Coronary artery (tissue), 2 donors: ENCODE measurements at regions not wholly inside any gene's neighbourhood (a gene's known extent, or its start where the extent isn't known, plus 50 kb on each side); places are given as distances from the start of the nearest gene placed in this dataset.

Experiments
- DNase-seq: peaks from one replicate; pipeline ENCODE4 v3.0.0-alpha.2; 2017; ENCODE audit warnings: low spot score
- H3K27ac ChIP-seq, 2 donors: fragments of 200-600 bp; sonication (generic); one replicate each; pipeline ENCODE4 v1.5.1; 2016 to 2019
- H3K4me3 ChIP-seq: fragments of 200-600 bp; sonication (generic); 2 replicates; pipeline ENCODE4 v1.5.1; 2016; ENCODE audit warnings: mild to moderate bottlenecking, moderate library complexity
- TF ChIP-seq, protein P1 (sequence below): fragments of 200-600 bp; sonication (generic); IDR thresholded peaks from one replicate; pipeline ENCODE4 v1.5.1; 2019; ENCODE audit warnings: antibody characterized with exemption

DNA sequence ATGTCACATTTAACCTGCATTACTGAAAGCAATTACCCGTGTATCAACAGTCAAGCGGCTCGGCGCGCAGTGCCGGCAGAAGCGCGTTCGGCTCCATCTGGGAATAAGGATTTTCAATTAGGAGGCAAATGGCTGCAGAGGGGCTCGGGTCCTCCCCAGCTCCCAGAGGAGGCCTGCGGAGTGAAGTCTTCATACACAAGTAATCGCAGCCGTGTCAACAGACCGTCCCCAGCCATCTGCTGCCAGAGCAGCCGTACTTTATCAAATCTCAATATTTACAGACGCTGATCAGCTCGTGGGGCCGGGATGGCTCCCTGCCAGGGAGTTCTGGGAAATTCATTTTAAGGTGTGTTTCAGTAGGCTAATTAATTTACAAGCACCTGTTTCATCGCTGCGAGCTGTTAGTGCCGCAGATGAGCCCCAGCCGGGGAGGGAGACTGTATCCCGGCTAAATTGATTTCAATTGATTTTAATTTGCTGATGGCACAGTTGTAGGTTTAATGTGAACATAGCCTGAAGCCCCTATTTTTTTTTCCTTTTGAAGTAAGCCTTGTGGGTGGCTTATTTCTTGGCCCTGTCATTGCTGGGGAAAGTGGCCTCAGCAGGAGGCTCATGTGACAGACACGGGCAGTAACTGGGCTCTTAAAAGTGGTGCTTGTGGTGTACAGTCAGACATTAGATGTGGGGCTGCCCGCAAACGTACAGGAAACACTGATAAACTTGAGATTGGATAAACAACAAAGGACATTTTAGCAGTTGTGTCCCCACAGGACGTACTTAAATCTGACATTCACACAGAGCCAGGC is 252.7 kb downstream of the TEX29 start:
- DNase-seq, result no peak
- no peak overlapping the region for H3K4me3 ChIP-seq
- TF ChIP-seq, protein P1, sequence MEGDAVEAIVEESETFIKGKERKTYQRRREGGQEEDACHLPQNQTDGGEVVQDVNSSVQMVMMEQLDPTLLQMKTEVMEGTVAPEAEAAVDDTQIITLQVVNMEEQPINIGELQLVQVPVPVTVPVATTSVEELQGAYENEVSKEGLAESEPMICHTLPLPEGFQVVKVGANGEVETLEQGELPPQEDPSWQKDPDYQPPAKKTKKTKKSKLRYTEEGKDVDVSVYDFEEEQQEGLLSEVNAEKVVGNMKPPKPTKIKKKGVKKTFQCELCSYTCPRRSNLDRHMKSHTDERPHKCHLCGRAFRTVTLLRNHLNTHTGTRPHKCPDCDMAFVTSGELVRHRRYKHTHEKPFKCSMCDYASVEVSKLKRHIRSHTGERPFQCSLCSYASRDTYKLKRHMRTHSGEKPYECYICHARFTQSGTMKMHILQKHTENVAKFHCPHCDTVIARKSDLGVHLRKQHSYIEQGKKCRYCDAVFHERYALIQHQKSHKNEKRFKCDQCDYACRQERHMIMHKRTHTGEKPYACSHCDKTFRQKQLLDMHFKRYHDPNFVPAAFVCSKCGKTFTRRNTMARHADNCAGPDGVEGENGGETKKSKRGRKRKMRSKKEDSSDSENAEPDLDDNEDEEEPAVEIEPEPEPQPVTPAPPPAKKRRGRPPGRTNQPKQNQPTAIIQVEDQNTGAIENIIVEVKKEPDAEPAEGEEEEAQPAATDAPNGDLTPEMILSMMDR, result no peak
- H3K27ac ChIP-seq, result no peak overlapping the region

DNA sequence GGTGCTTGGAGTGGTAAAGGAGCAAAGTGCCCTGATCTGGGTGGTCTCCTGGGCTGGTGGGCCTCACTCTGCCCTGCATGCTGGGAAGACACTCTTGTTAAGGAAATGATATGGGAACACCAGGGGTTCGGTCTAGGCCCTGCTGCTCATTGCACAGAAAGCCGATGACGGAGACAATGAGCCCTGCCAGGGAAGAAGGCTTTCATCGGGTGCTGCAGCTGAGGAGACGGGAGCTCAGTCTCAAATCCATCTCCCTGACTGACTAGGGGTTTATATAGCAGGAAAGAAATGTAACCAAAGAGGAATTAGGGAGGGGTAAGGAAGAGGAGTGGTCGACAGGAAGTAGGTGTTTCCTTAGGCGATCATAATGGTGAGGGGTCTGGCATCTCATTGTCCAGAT is 253.4 kb downstream of the TEX29 start:
- no peak for DNase-seq
- Histone ChIP-seq H3K4me3 (no peak overlapping the region), H3K27ac (no peak overlapping the region)
- TF ChIP-seq, protein P1, result no peak

GRCh38 chr13:111575276-111575675 is 254.8 kb downstream of the TEX29 start:
- no peak overlapping the region for H3K27ac ChIP-seq
- DNase-seq, result no peak
- TF ChIP-seq, protein P1, result no peak
- no peak overlapping the region for H3K4me3 ChIP-seq

DNA sequence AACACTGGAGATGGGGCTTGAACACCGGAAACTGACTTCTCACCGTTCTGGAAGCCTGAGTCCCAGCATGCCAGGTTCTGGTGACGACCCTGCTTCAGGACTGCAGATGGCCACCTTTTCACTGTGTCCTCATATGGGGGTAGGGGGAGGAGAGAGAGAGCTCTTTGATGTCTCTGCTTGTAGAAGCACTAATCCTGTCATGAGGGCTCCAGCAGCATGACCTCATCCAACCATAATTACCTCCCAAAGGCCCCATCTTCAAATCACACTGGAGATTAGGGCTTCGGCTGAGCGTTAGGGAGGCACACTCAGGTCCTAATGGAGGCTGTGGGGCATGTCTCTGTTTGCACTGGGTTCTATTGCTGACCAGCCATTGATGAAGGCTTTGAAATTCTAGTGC is 255.3 kb downstream of the TEX29 start:
- no peak for DNase-seq
- no peak overlapping the region for H3K27ac ChIP-seq
- H3K4me3 ChIP-seq, result no peak overlapping the region
- TF ChIP-seq, protein P1, result no peak

- no peak for DNase-seq
- Histone ChIP-seq H3K27ac (no peak overlapping the region), H3K4me3 (no peak overlapping the region)
- TF ChIP-seq, protein P1, result no peak
These were observed 256.9 kb downstream of the TEX29 start for GRCh38 chr13:111577208-111577828.

DNA sequence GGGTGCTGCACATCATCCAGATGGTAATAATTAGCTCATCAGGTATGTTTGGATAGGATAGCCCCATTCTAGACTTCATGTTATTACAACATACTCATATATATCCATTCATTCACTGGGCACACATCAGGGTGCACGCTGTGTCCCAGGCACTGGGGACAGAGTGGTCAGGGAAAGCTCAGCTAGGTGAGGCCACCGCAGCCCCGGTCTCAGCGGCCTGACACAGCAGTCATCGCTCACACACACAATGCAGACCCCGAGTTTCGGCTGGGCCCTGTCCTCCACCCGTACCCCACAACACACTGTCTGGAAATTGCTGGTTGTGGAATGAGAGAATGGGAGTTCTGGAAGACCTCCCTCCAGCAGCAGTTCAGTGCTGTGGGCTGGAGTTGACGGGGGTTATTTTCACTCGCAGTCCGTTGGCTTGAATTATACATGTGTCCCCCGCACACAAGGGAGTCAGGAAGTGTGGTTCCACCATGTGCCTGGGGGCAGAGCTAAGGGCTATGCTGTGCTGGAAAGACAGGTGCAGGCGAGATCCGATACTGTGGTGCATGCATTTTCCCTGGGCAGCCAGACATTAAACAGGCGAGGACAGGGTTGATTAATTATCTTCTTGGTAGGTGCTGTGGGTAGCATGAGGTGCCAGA is 257.6 kb downstream of the TEX29 start:
- TF ChIP-seq, protein P1, result no peak
- Histone ChIP-seq H3K27ac (no peak overlapping the region), H3K4me3 (no peak overlapping the region)
- DNase-seq, result no peak
